ENCODE measurements at regions not wholly inside any gene's neighbourhood (a gene's known extent, or its start where the extent isn't known, plus 50 kb on each side); places are given as distances from the start of the nearest gene placed in this dataset.

DNA sequence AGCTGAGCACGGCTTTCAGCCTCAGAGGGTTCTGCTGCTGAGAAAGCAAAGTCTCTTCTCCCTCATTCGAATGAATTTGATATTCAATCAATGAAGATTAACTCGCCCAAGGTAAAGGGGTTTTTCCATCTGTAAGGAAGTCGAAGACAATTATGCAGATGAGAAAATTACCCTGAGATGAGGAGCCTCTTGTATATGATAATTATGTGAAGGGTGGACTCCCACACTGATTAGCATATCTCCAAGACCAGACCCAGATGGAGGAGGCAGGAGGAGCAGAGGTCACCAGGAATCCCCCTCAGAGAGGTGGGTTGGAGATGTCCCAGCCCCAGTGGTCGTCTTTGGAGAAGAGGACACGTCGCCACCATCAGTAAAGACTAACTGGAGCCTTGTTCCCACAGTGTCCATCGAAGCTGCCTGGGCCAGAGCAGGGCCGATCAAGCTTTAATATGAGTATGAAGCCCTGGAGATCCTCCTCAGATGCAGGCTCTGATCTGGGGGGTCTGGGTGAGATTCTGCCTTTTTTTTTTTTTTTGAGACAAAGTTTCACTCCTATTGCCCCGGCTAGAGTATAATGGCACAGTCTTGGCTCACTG, 61.5 kb upstream of the LHX1 start:
- H3K4me1 ChIP-seq: no peaks in the 10 kb centered on the region
- peaks cover 0 to 11% (median 0%) of the 10 kb centered on the region in 3 donors for H3K9me3 ChIP-seq
- no peak overlapping the region for H3K4me3 ChIP-seq
- H3K27me3 ChIP-seq: peaks cover 0 to 33% of the 10 kb centered on the region in 2 donors
- TF ChIP-seq, protein P1, sequence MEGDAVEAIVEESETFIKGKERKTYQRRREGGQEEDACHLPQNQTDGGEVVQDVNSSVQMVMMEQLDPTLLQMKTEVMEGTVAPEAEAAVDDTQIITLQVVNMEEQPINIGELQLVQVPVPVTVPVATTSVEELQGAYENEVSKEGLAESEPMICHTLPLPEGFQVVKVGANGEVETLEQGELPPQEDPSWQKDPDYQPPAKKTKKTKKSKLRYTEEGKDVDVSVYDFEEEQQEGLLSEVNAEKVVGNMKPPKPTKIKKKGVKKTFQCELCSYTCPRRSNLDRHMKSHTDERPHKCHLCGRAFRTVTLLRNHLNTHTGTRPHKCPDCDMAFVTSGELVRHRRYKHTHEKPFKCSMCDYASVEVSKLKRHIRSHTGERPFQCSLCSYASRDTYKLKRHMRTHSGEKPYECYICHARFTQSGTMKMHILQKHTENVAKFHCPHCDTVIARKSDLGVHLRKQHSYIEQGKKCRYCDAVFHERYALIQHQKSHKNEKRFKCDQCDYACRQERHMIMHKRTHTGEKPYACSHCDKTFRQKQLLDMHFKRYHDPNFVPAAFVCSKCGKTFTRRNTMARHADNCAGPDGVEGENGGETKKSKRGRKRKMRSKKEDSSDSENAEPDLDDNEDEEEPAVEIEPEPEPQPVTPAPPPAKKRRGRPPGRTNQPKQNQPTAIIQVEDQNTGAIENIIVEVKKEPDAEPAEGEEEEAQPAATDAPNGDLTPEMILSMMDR (IDR thresholded peaks at IDR 0.05): no peak
- no peak overlapping the region for H3K27ac ChIP-seq
- intact Hi-C loops (cut with DNase I; ENCODE audit: low total_unique reads): no loop called here
- no peaks in the 10 kb centered on the region for H3K36me3 ChIP-seq
- DNase-seq: no peak

DNA sequence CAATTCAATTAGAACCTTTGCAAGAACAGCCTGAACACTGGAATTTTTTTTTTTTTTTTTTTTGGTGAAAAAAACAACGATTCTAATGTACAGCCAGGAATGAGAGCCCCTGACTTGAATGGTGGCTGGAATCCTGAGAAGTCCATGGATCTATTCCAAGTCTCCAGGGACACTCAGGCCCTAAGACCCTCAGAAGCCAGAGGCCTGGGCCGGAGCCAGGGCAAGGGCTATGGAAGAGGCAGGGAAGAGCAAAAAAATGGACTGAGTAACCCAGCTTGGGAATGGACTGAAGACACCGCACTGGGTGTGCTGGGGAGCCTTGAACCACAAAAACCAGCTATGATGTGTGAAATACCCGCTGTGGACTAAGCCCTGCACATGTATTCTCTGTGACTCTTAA, 60.3 kb upstream of the LHX1 start:
- no peak for DNase-seq
- intact Hi-C loops (cut with DNase I; ENCODE audit: low total_unique reads): no loop called here
- TF ChIP-seq, protein P1 (IDR thresholded peaks at IDR 0.05): no peak

DNA sequence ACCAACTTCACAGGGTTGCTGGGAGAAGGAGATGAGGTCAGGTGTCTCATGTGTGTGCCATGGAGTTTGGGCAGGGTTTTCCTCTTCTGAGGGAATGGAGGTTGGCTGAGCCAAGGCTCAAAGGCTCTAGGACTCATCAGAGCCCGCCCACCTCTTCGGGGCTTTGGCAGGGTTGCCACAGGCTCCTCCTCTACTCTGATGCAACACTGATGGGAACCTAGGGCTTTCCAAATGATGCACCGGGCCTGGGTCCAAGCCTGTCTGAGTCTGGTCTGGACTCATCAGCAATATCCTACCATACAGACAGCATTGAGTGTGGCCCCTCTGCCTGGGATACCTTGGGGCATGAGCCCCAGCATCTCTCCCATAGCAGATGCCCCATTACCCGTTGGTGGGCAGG, 59.5 kb upstream of the LHX1 start:
- Histone ChIP-seq H3K9me3 (peaks cover 0 to 17% (median 14%) of the 10 kb centered on the region in 3 donors), H3K4me3 (no peak overlapping the region), H3K27ac (no peak overlapping the region), H3K4me1 (no peaks in the 10 kb centered on the region), H3K36me3 (no peaks in the 10 kb centered on the region), H3K27me3 (peaks cover 0 to 37% of the 10 kb centered on the region in 2 donors)
- intact Hi-C loops (cut with DNase I; ENCODE audit: low total_unique reads): no loop called here
- TF ChIP-seq, protein P1 (IDR thresholded peaks at IDR 0.05): no peak
- no peak for DNase-seq

More for the DNA sequence above, 60.3 kb upstream of the LHX1 start:
- peaks cover 0 to 34% of the 10 kb centered on the region in 2 donors for H3K27me3 ChIP-seq
- no peaks in the 10 kb centered on the region for H3K36me3 ChIP-seq
- H3K27ac ChIP-seq: no peak overlapping the region
- peaks cover 0 to 20% (median 11%) of the 10 kb centered on the region in 3 donors for H3K9me3 ChIP-seq
- no peak overlapping the region for H3K4me3 ChIP-seq
- no peaks in the 10 kb centered on the region for H3K4me1 ChIP-seq

DNA sequence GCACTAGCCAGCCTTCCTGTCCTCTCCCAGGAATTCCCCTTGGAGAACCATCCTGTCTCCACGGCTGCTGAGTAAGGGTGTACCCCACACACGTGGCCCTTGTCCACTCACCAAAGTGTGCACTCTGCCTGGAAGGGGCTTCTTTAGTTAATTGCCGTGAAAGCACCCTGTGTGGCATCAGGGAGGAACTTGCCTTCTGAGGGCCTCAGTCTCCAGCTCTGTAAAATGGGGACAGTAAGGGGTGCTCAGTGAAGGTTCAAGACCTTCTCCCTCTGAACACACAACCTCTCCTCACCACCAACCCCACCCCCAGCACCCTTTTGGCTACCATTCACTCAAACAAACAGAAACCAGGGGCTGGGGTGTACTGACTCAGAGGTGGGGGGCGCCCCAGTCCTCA, 59.1 kb upstream of the LHX1 start:
- H3K36me3 ChIP-seq: no peaks in the 10 kb centered on the region
- no peak for DNase-seq
- H3K4me1 ChIP-seq: no peaks in the 10 kb centered on the region
- peaks cover 0 to 41% of the 10 kb centered on the region in 2 donors for H3K27me3 ChIP-seq
- TF ChIP-seq, protein P1 (IDR thresholded peaks at IDR 0.05): no peak
- peaks cover 0 to 17% (median 13%) of the 10 kb centered on the region in 3 donors for H3K9me3 ChIP-seq
- no peak overlapping the region for H3K4me3 ChIP-seq
- intact Hi-C loops (cut with DNase I; ENCODE audit: low total_unique reads): no loop called here
- no peak overlapping the region for H3K27ac ChIP-seq

DNA sequence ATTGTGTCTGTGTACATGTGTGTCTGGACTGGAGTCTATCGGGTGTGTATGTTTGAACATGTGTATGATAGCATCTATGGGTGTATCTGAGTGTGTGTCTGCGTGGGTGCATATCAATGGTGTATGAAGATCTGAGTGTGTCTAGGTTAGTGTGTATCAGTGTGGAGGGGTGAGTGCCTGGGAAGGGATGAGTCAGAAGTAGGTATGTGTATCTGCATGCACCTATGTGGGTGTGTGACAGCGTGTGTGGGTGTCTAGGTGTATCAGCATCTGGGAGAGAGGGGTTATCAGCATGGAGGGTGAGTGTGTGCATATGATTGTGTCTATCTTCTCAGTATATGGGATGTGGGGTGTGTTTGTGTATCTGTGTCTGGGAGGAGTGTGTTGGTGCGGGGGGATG, 58.2 kb upstream of the LHX1 start:
- Histone ChIP-seq H3K27ac (no peak overlapping the region), H3K36me3 (no peaks in the 10 kb centered on the region), H3K27me3 (peaks cover 0 to 49% of the 10 kb centered on the region in 2 donors), H3K4me3 (no peak overlapping the region), H3K9me3 (peaks cover 0 to 17% (median 13%) of the 10 kb centered on the region in 3 donors), H3K4me1 (no peaks in the 10 kb centered on the region)
- intact Hi-C loops (cut with DNase I; ENCODE audit: low total_unique reads): no loop called here
- TF ChIP-seq, protein P1 (IDR thresholded peaks at IDR 0.05): no peak
- DNase-seq: no peak
